H1 (cell line): ENCODE measurements at regions not wholly inside any gene's neighbourhood (a gene's known extent, or its start where the extent isn't known, plus 50 kb on each side); places are given as distances from the start of the nearest gene placed in this dataset.

Source experiments
- CTCF ChIA-PET: fragments of 300-600 bp; sonication (Branson Sonifier 250); formaldehyde crosslinking; loops from one replicate; lab custom pipeline; 2021; ENCODE audit not compliant: partially characterized antibody; lab: Charles Lee
- POLR2A ChIA-PET: fragments of 300-600 bp; sonication (Branson Sonifier 250); formaldehyde crosslinking; loops from one replicate; lab custom pipeline; 2021; ENCODE audit warnings: inconsistent platforms; ENCODE audit not compliant: partially characterized antibody; lab: Charles Lee
- DNase-seq, 2 experiments: peaks; one replicate each; pipeline versions ENCODE4 v3.0.0 to v3.0.0-alpha.2; 2010 to 2022; ENCODE audit warnings: low spot score in 2 of 2, low read depth in 1 of 2, mixed read lengths in 1 of 2
- FAIRE-seq: peaks from 2 replicates; lab custom pipeline; 2011; peaks lifted over from hg19 to GRCh38; lab: Jason Lieb, UNC
- H2AFZ ChIP-seq: 2 replicates; pipeline ENCODE4 v1.8.1; 2012; ENCODE audit warnings: low read length, inconsistent platforms
- H2AK5ac ChIP-seq: 2 replicates; pipeline ENCODE4 v1.6.1; 2013; ENCODE audit warnings: low read depth, low read length
- H2BK120ac ChIP-seq: replicated peaks from 2 replicates; pipeline ENCODE3; 2013; ENCODE audit warnings: low read depth, low read length, inconsistent platforms
- H2BK12ac ChIP-seq: 2 replicates; pipeline ENCODE4 v1.6.1; 2013; ENCODE audit warnings: low read depth, low read length
- H2BK15ac ChIP-seq: 2 replicates; pipeline ENCODE4 v1.6.1; 2013; ENCODE audit warnings: low read length
- H2BK20ac ChIP-seq: 2 replicates; pipeline ENCODE4 v1.6.1; 2013; ENCODE audit warnings: low read length
- H2BK5ac ChIP-seq: 2 replicates; pipeline ENCODE4 v1.6.1; 2013; ENCODE audit warnings: low read depth, low read length
- H3K14ac ChIP-seq: 2 replicates; pipeline ENCODE4 v1.6.1; 2013; ENCODE audit warnings: inconsistent platforms; ENCODE audit not compliant: insufficient read length
- H3K18ac ChIP-seq: 2 replicates; pipeline ENCODE4 v1.6.1; 2013; ENCODE audit warnings: low read length; ENCODE audit errors: extremely low read depth
- H3K23ac ChIP-seq: 2 replicates; pipeline ENCODE4 v1.6.1; 2013; ENCODE audit warnings: inconsistent platforms; ENCODE audit not compliant: insufficient read length
- H3K23me2 ChIP-seq: 2 replicates; pipeline ENCODE4 v1.6.1; 2013; ENCODE audit warnings: low read depth, low read length
- H3K27ac ChIP-seq: 2 replicates; pipeline ENCODE4 v1.6.1; 2011; ENCODE audit warnings: low read depth, low read length, inconsistent platforms
- H3K27me3 ChIP-seq, 4 experiments: replicated peaks in 1 of 4; 1 replicate in 1 of 4; 2 replicates in 3 of 4; pipeline versions ENCODE4 v1.6.1 to v1.8.1; 2011 to 2013; ENCODE audit warnings: low read length in 3 of 4, mild to moderate bottlenecking in 3 of 4, inconsistent platforms in 2 of 4, mixed read lengths in 2 of 4, moderate library complexity in 1 of 4; ENCODE audit not compliant: control insufficient read depth in 3 of 4, insufficient read depth in 3 of 4; ENCODE audit errors: extremely low read depth in 1 of 4
- H3K36me3 ChIP-seq, 4 experiments: 2 replicates each; pipeline versions ENCODE4 v1.6.1 to v1.8.1; 2011 to 2013; ENCODE audit warnings: mild to moderate bottlenecking in 4 of 4, low read length in 3 of 4, moderate library complexity in 2 of 4, control low read depth in 1 of 4, inconsistent platforms in 1 of 4; ENCODE audit not compliant: insufficient read depth in 4 of 4, control insufficient read depth in 2 of 4
- H3K4ac ChIP-seq: replicated peaks from 2 replicates; pipeline ENCODE3; 2013; ENCODE audit warnings: low read length, low read depth, mixed read lengths, inconsistent platforms; ENCODE audit not compliant: insufficient read length
- H3K4me1 ChIP-seq, 4 experiments: replicated peaks in 1 of 4; 1 replicate in 1 of 4; 2 replicates in 3 of 4; pipeline versions ENCODE4 v1.6.1 to v1.8.1; 2011 to 2013; ENCODE audit warnings: low read length in 3 of 4, inconsistent platforms in 2 of 4, mixed read lengths in 1 of 4; ENCODE audit not compliant: insufficient read depth in 4 of 4, control insufficient read depth in 3 of 4
- H3K4me2 ChIP-seq, 2 experiments: 2 replicates each; pipeline versions ENCODE4 v1.6.1 to v1.8.1; 2011 to 2013; ENCODE audit warnings: low read depth in 2 of 2, low read length in 2 of 2, control low read depth in 1 of 2, inconsistent platforms in 1 of 2, mild to moderate bottlenecking in 1 of 2; ENCODE audit not compliant: insufficient read depth in 1 of 2
- H3K4me3 ChIP-seq, 4 experiments: fragments of 200-600, 300-600 bp in 1 of 4; sonication (generic), shearing (Covaris generic), sonication (Bioruptor Twin) in 1 of 4; 2 replicates each; pipeline versions ENCODE4 v1.5.1 to v1.8.1; 2011 to 2016; ENCODE audit warnings: low read length in 4 of 4, low read depth in 3 of 4, control low read depth in 2 of 4, inconsistent platforms in 2 of 4, mild to moderate bottlenecking in 2 of 4, mixed read lengths in 1 of 4, moderate library complexity in 1 of 4; ENCODE audit not compliant: insufficient read depth in 2 of 4; ENCODE audit errors: extremely low read depth in 1 of 4
- H3K56ac ChIP-seq: replicated peaks from 2 replicates; pipeline ENCODE3; 2013; ENCODE audit warnings: low read depth, mild to moderate bottlenecking, mixed read lengths, low read length, inconsistent platforms; ENCODE audit not compliant: insufficient read length
- H3K79me1 ChIP-seq: 2 replicates; pipeline ENCODE4 v1.6.1; 2013; ENCODE audit warnings: low read depth, low read length, control low read depth
- H3K79me2 ChIP-seq, 2 experiments: 2 replicates each; pipeline versions ENCODE4 v1.6.1 to v1.8.1; 2012 to 2013; ENCODE audit warnings: low read length in 2 of 2, mild to moderate bottlenecking in 2 of 2, inconsistent platforms in 1 of 2; ENCODE audit not compliant: insufficient read depth in 2 of 2, control insufficient read depth in 1 of 2
- H3K9ac ChIP-seq, 4 experiments: replicated peaks in 1 of 4; 1 replicate in 1 of 4; 2 replicates in 3 of 4; pipeline versions ENCODE4 v1.6.1 to v1.8.1; 2011 to 2013; ENCODE audit warnings: low read depth in 3 of 4, low read length in 3 of 4, control low read depth in 2 of 4, mild to moderate bottlenecking in 2 of 4, moderate library complexity in 2 of 4, inconsistent platforms in 1 of 4; ENCODE audit errors: extremely low read depth in 1 of 4
- H3K9me3 ChIP-seq, 2 experiments: 2 replicates each; pipeline versions ENCODE4 v1.6.1 to v1.8.1; 2012 to 2013; ENCODE audit warnings: mild to moderate bottlenecking in 2 of 2, moderate library complexity in 2 of 2, control low read depth in 1 of 2, inconsistent platforms in 1 of 2, low read depth in 1 of 2, low read length in 1 of 2, mixed read lengths in 1 of 2; ENCODE audit not compliant: insufficient read depth in 2 of 2
- H4K20me1 ChIP-seq, 2 experiments: replicated peaks in 1 of 2; 2 replicates each; pipeline versions ENCODE3 to v1.8.1; 2011 to 2013; ENCODE audit warnings: inconsistent platforms in 2 of 2, low read length in 2 of 2, mild to moderate bottlenecking in 1 of 2; ENCODE audit not compliant: insufficient read depth in 2 of 2, control insufficient read depth in 1 of 2
- H4K5ac ChIP-seq: 2 replicates; pipeline ENCODE4 v1.6.1; 2013; ENCODE audit warnings: low read length, low read depth, mixed read lengths, inconsistent platforms; ENCODE audit not compliant: insufficient read length
- H4K8ac ChIP-seq: 2 replicates; pipeline ENCODE4 v1.8.0; 2013; ENCODE audit warnings: mild to moderate bottlenecking, moderate library complexity, low read length, inconsistent platforms; ENCODE audit not compliant: insufficient read depth; ENCODE audit errors: extremely low read depth
- H4K91ac ChIP-seq: replicated peaks from 2 replicates; pipeline ENCODE3; 2013; ENCODE audit warnings: low read length, mixed read lengths, inconsistent platforms; ENCODE audit not compliant: insufficient read length
- ASH2L ChIP-seq: fragments of 200-600, 300-600 bp; sonication (generic); IDR thresholded peaks from one replicate; pipeline ENCODE4 v1.7.1; 2017; ENCODE audit warnings: low read length
- BACH1 ChIP-seq: IDR thresholded peaks from 2 replicates; pipeline ENCODE4 v1.6.1; 2012; ENCODE audit warnings: low read length, improper control_type of control experiment
- E2F6 ChIP-seq: IDR thresholded peaks from 2 replicates; pipeline ENCODE4 v1.6.1; 2012; ENCODE audit warnings: inconsistent platforms
- EGR1 ChIP-seq: IDR thresholded peaks from 2 replicates; pipeline ENCODE4 v1.6.1; 2011; ENCODE audit warnings: low read depth, low read length, borderline replicate concordance
- GABPA ChIP-seq: IDR thresholded peaks from 2 replicates; pipeline ENCODE4 v1.6.1; 2011; ENCODE audit warnings: mild to moderate bottlenecking, low read length, moderate library complexity, borderline replicate concordance; ENCODE audit not compliant: insufficient read depth
- GTF2F1 ChIP-seq: IDR thresholded peaks from 2 replicates; pipeline ENCODE4 v1.6.1; 2012; ENCODE audit warnings: low read depth, low read length, improper control_type of control experiment, borderline replicate concordance
- KDM1A ChIP-seq: fragments of 200-600, 300-600 bp; sonication (generic); IDR thresholded peaks from 2 replicates; pipeline ENCODE4 v1.7.1; 2016; ENCODE audit warnings: mild to moderate bottlenecking, low read length, borderline replicate concordance
- KDM4A ChIP-seq: IDR thresholded peaks from one replicate; pipeline ENCODE4 v1.7.1; 2012; ENCODE audit warnings: low read depth, mild to moderate bottlenecking, moderate library complexity, low read length, inconsistent platforms; ENCODE audit not compliant: severe bottlenecking
- POLR2A ChIP-seq, 2 experiments: IDR thresholded peaks; 1 replicate in 1 of 2; 2 replicates in 1 of 2; pipeline ENCODE4 v1.6.1; 2011; ENCODE audit warnings: low read depth in 2 of 2, low read length in 2 of 2, mild to moderate bottlenecking in 2 of 2; ENCODE audit errors: control extremely low read depth in 1 of 2
- POU5F1 ChIP-seq: IDR thresholded peaks from 2 replicates; pipeline ENCODE4 v1.6.1; 2011; ENCODE audit warnings: low read depth, mild to moderate bottlenecking, low read length, moderate library complexity
- RAD21 ChIP-seq, 2 experiments: IDR thresholded peaks in 1 of 2; conservative IDR thresholded peaks in 1 of 2; 2 replicates each; pipeline ENCODE4 v1.6.1; 2011; ENCODE audit warnings: low read depth in 2 of 2, low read length in 2 of 2, improper control_type of control experiment in 1 of 2, inconsistent platforms in 1 of 2, mild to moderate bottlenecking in 1 of 2, moderate library complexity in 1 of 2
- RXRA ChIP-seq: IDR thresholded peaks from 2 replicates; pipeline ENCODE4 v1.6.1; 2011; ENCODE audit warnings: low read depth, mild to moderate bottlenecking, low read length, moderate library complexity; ENCODE audit not compliant: insufficient read depth
- SIN3A ChIP-seq, 2 experiments: IDR thresholded peaks in 1 of 2; conservative IDR thresholded peaks in 1 of 2; 2 replicates each; pipeline ENCODE4 v1.6.1; 2011 to 2012; ENCODE audit warnings: low read length in 2 of 2, improper control_type of control experiment in 1 of 2, low read depth in 1 of 2, mild to moderate bottlenecking in 1 of 2
- SIX5 ChIP-seq: IDR thresholded peaks from 2 replicates; pipeline ENCODE4 v1.6.1; 2011; ENCODE audit warnings: mild to moderate bottlenecking, low read depth, low read length
- WGBS, 2 experiments: shearing (Covaris generic) in 1 of 2; methylation state at CpG; one replicate each; pipeline versions ENCODE4 v1.1.6 to v1.1.7; 2013 to 2015; ENCODE audit warnings: low lambda C conversion rate in 2 of 2, mixed read lengths in 2 of 2, inconsistent platforms in 1 of 2, low coverage in 1 of 2, missing lambda C conversion rate in 1 of 2; ENCODE audit not compliant: insufficient replicate concordance in 2 of 2, insufficient coverage in 1 of 2, insufficient read length in 1 of 2; ENCODE audit errors: extremely low coverage in 1 of 2, missing lambda C conversion rate in 1 of 2; 5-methylcytosine and 5-hydroxymethylcytosine counted together

GRCh38 chr14:71711125-71711524 lies 221.1 kb upstream of the RGS6 start:
- no peak overlapping the region for H2BK5ac ChIP-seq
- H3K23ac ChIP-seq: no peak overlapping the region
- no peak overlapping the region for H2BK15ac ChIP-seq
- TF ChIP-seq POU5F1 (no peak), EGR1 (no peak), KDM4A (no peak), RXRA (no peak), SIN3A (conservative IDR thresholded peaks at IDR 0.05 in 1 of 2, IDR thresholded peaks at IDR 0.05 in 1 of 2; ENCODE audit: low read depth in 1 of 2, low read length in 2 of 2) (no peak), SIX5 (no peak), BACH1 (no peak), KDM1A (no peak), GABPA (no peak), RAD21 (IDR thresholded peaks at IDR 0.05 in 1 of 2, conservative IDR thresholded peaks at IDR 0.05 in 1 of 2; ENCODE audit: low read depth in 2 of 2, low read length in 2 of 2) (no peak), E2F6 (no peak), POLR2A (IDR thresholded peaks at IDR 0.05; ENCODE audit: control extremely low read depth in 1 of 2, low read depth in 2 of 2, low read length in 2 of 2) (no peak), GTF2F1 (no peak), ASH2L (no peak)
- H3K9ac ChIP-seq: no peak overlapping the region
- no peak overlapping the region for H3K56ac ChIP-seq
- H3K27ac ChIP-seq: no peak overlapping the region
- no peaks in the 10 kb centered on the region for H3K27me3 ChIP-seq
- no peak overlapping the region for H3K4me3 ChIP-seq
- POLR2A ChIA-PET: no interaction called here
- H2BK12ac ChIP-seq: no peak overlapping the region
- no peaks in the 10 kb centered on the region for H4K20me1 ChIP-seq
- DNase-seq (no peak), FAIRE-seq (no peak)
- no peak overlapping the region for H2BK120ac ChIP-seq
- no peak overlapping the region for H4K5ac ChIP-seq
- H3K4ac ChIP-seq: no peak overlapping the region
- no peaks in the 10 kb centered on the region for H3K79me1 ChIP-seq
- H3K4me1 ChIP-seq: no peaks in the 10 kb centered on the region; a peak in 2 of 7 replicates
- no peaks in the 10 kb centered on the region for H3K9me3 ChIP-seq
- H3K4me2 ChIP-seq: no peak overlapping the region
- H2BK20ac ChIP-seq: no peak overlapping the region
- CTCF ChIA-PET: interaction anchor here (0.7 to 1.4 kb wide), 2 partner anchors 41 to 296 kb away, joined by 4 read pairs; no protein-coding TSS in a partner anchor
- no peak overlapping the region for H4K8ac ChIP-seq
- peaks cover 0 to 10% (median 7%) of the 10 kb centered on the region in 4 experiments; a peak in 4 of 8 replicates for H3K36me3 ChIP-seq
- H3K14ac ChIP-seq: no peak overlapping the region
- no peak overlapping the region for H2AK5ac ChIP-seq
- H3K18ac ChIP-seq: no peak overlapping the region
- no peaks in the 10 kb centered on the region for H3K79me2 ChIP-seq
- H2AFZ ChIP-seq: no peak overlapping the region
- 95% methylated on average over 2 of the region's 2 CpGs; no CpG with 5 or more reads in 1 of the 2 experiments for WGBS, 2 experiments
- H4K91ac ChIP-seq: no peak overlapping the region
- H3K23me2 ChIP-seq: no peaks in the 10 kb centered on the region; the same call in 1 of the 2 replicates
